K562 (cell line): ENCODE measurements at regions not wholly inside any gene's neighbourhood (a gene's known extent, or its start where the extent isn't known, plus 50 kb on each side); places are given as distances from the start of the nearest gene placed in this dataset.

Source experiments
- ATAC-seq: fragments of 200-7000 bp; cut with Tn5 transposase; 3 replicates; pipeline ENCODE4 v1.9.1; 2020; ENCODE audit warnings: moderate library complexity
- BruUV-seq: library from RNA; stranded (reverse); fragments of 400-500 nt; replicated peaks from 2 replicates; lab custom pipeline; 2021; lab: Mats Ljungman, UMichigan
- CTCF ChIA-PET: fragments of 300-600 bp; formaldehyde crosslinking; extraction: SDS; loops from one replicate; lab custom pipeline; 2021; ENCODE audit warnings: low intra/inter-chr PET ratio; lab: Yijun Ruan, JAX
- POLR2A ChIA-PET: fragments of 300-600, 350-650 bp; sonication (Branson Sonifier 250); formaldehyde crosslinking; extraction: SDS; loops from one replicate; lab custom pipeline; 2021; ENCODE audit warnings: antibody characterized with exemption, inconsistent platforms; lab: Yijun Ruan, JAX
- DNase-seq, 4 experiments: peaks; one replicate each; pipeline versions ENCODE4 v3.0.0 to v3.0.0-alpha.2; 2011 to 2018; ENCODE audit warnings: low spot score in 3 of 4, mixed read lengths in 3 of 4; ENCODE audit errors: extremely low read depth in 1 of 4
- FAIRE-seq: peaks from 2 replicates; lab custom pipeline; 2011; peaks lifted over from hg19 to GRCh38; lab: Jason Lieb, UNC
- H2AFZ ChIP-seq: 2 replicates; pipeline ENCODE4 v1.6.0; 2011; ENCODE audit warnings: low read depth, low read length, control low read depth, inconsistent platforms
- H3K27ac ChIP-seq: fragments of 200-600 bp; 3 replicates; pipeline ENCODE4 v1.8.0; 2011; ENCODE audit warnings: low read depth, mild to moderate bottlenecking, control low read depth, inconsistent platforms, low read length, moderate library complexity, mixed read lengths; ENCODE audit errors: extremely low read depth
- H3K27me3 ChIP-seq, 2 experiments: fragments of 300-600 bp in 1 of 2; 2 replicates in 1 of 2; 3 replicates in 1 of 2; pipeline versions ENCODE4 v1.6.0 to v1.8.0; 2011; ENCODE audit warnings: inconsistent platforms in 2 of 2, low read length in 2 of 2, mild to moderate bottlenecking in 1 of 2, mixed read lengths in 1 of 2, moderate library complexity in 1 of 2; ENCODE audit not compliant: control insufficient read depth in 2 of 2, insufficient read depth in 2 of 2
- H3K36me3 ChIP-seq: fragments of 300-600 bp; 3 replicates; pipeline ENCODE4 v1.8.0; 2011; ENCODE audit warnings: mild to moderate bottlenecking, low read length, inconsistent platforms; ENCODE audit not compliant: control insufficient read depth, insufficient read depth
- H3K4me1 ChIP-seq, 2 experiments: fragments of 200-600 bp in 1 of 2; replicated peaks in 1 of 2; 2 replicates in 1 of 2; 3 replicates in 1 of 2; pipeline versions ENCODE4 v1.5.1 to v1.8.0; 2011; ENCODE audit warnings: inconsistent platforms in 2 of 2, low read length in 2 of 2, mild to moderate bottlenecking in 1 of 2, mixed read lengths in 1 of 2, moderate library complexity in 1 of 2; ENCODE audit not compliant: control insufficient read depth in 2 of 2, insufficient read depth in 2 of 2
- H3K4me2 ChIP-seq: 2 replicates; pipeline ENCODE4 v1.6.1; 2011; ENCODE audit warnings: low read length, control low read depth, inconsistent platforms, mixed read lengths; ENCODE audit not compliant: insufficient read depth
- H3K4me3 ChIP-seq: fragments of 200-600 bp; sonication (generic), shearing (Covaris generic); 2 replicates; pipeline ENCODE4 v1.5.1; 2016; ENCODE audit warnings: control low read depth, inconsistent platforms
- H3K79me2 ChIP-seq: fragments of 200-600 bp; 3 replicates; pipeline ENCODE4 v1.8.0; 2011; ENCODE audit warnings: low read length, inconsistent platforms; ENCODE audit not compliant: control insufficient read depth, insufficient read depth
- H3K9ac ChIP-seq, 2 experiments: 2 replicates each; pipeline versions ENCODE4 v1.6.0 to v1.6.1; 2011; ENCODE audit warnings: low read depth in 2 of 2, low read length in 2 of 2, control low read depth in 1 of 2, inconsistent platforms in 1 of 2, mild to moderate bottlenecking in 1 of 2, mixed read lengths in 1 of 2; ENCODE audit not compliant: insufficient read depth in 1 of 2
- H3K9me1 ChIP-seq: one replicate; pipeline ENCODE4 v1.6.0; 2011; ENCODE audit warnings: inconsistent platforms, mild to moderate bottlenecking, low read length, moderate library complexity; ENCODE audit not compliant: control insufficient read depth, insufficient read depth
- H3K9me3 ChIP-seq: replicated peaks from 2 replicates; pipeline ENCODE4 v1.5.1; 2011; ENCODE audit warnings: low read depth, low read length, inconsistent platforms; ENCODE audit not compliant: control insufficient read depth, insufficient read depth
- H4K20me1 ChIP-seq: replicated peaks from 2 replicates; pipeline ENCODE4 v1.6.1; 2011; ENCODE audit warnings: low read length, inconsistent platforms, mixed read lengths; ENCODE audit not compliant: control insufficient read depth, insufficient read depth
- CHD4 ChIP-seq: fragments of 200-600 bp; sonication (generic); IDR thresholded peaks from 3 replicates; pipeline ENCODE4 v1.6.1; 2012; ENCODE audit warnings: low read depth, mild to moderate bottlenecking, mixed read lengths, low read length, inconsistent platforms; ENCODE audit not compliant: insufficient read depth, insufficient replicate concordance, poor library complexity, severe bottlenecking
- CREM ChIP-seq: IDR thresholded peaks from 2 replicates; pipeline ENCODE4 v1.6.1; 2014; ENCODE audit warnings: antibody characterized with exemption, low read depth
- MAFG ChIP-seq: fragments of 450-650 bp; conservative IDR thresholded peaks from 2 replicates; pipeline ENCODE4 v1.6.1; 2016; ENCODE audit warnings: missing genetic modification characterization, missing compliant biosample characterization
- MAFK ChIP-seq: IDR thresholded peaks from 2 replicates; pipeline ENCODE4 v1.6.1; 2011; ENCODE audit warnings: low read length, improper control_type of control experiment
- MAZ ChIP-seq, 2 experiments: fragments of 450-650 bp in 1 of 2; sonication (generic) in 1 of 2; formaldehyde crosslinking; IDR thresholded peaks in 1 of 2; conservative IDR thresholded peaks in 1 of 2; 2 replicates each; pipeline versions ENCODE4 v1.4.0 to v1.5.0; 2020; ENCODE audit warnings: mild to moderate bottlenecking in 1 of 2, missing genetic modification reagents in 1 of 2
- MTA1 ChIP-seq: fragments of 450-650 bp; IDR thresholded peaks from 2 replicates; pipeline ENCODE4 v1.6.1; 2017; ENCODE audit warnings: borderline replicate concordance
- NFIC ChIP-seq: fragments of 450-650 bp; IDR thresholded peaks from 2 replicates; pipeline ENCODE4 v1.6.1; 2017; ENCODE audit warnings: mild to moderate bottlenecking, inconsistent platforms
- NFXL1 ChIP-seq: fragments of 450-650 bp; formaldehyde crosslinking; IDR thresholded peaks from 2 replicates; pipeline ENCODE4 v1.4.0; 2021; ENCODE audit warnings: mild to moderate bottlenecking
- PHB ChIP-seq: fragments of 250-450 bp; sonication (Bioruptor Pico); IDR thresholded peaks from 2 replicates; pipeline ENCODE4 v1.5.0; 2021
- POLR3A ChIP-seq: IDR thresholded peaks from 2 replicates; pipeline ENCODE4 v1.6.1; 2011; ENCODE audit warnings: borderline replicate concordance, mild to moderate bottlenecking, moderate library complexity; ENCODE audit not compliant: insufficient read length, insufficient read depth; ENCODE audit errors: extremely low read depth
- PTRF ChIP-seq: fragments of 450-650 bp; IDR thresholded peaks from 2 replicates; pipeline ENCODE4 v1.6.1; 2016; ENCODE audit warnings: mild to moderate bottlenecking, missing genetic modification characterization, missing compliant biosample characterization
- SIX5 ChIP-seq, 2 experiments: IDR thresholded peaks; 2 replicates each; pipeline ENCODE4 v1.6.1; 2011; ENCODE audit warnings: low read length in 2 of 2, borderline replicate concordance in 1 of 2, low read depth in 1 of 2, mild to moderate bottlenecking in 1 of 2, moderate library complexity in 1 of 2; ENCODE audit not compliant: insufficient read depth in 1 of 2
- SP1 ChIP-seq: sonication (generic); formaldehyde crosslinking; IDR thresholded peaks from 2 replicates; pipeline ENCODE4 v1.8.1; 2022; ENCODE audit warnings: mild to moderate bottlenecking, missing genetic modification reagents
- TCFL5 ChIP-seq: fragments of 250-450 bp; sonication (Bioruptor Pico); conservative IDR thresholded peaks from 2 replicates; pipeline ENCODE4 v1.6.1; 2021; ENCODE audit warnings: mild to moderate bottlenecking, moderate library complexity, matching md5 sums
- TEAD4 ChIP-seq, 2 experiments: sonication (generic) in 1 of 2; formaldehyde crosslinking in 1 of 2; IDR thresholded peaks; 2 replicates each; pipeline versions ENCODE4 v1.6.1 to v1.8.0; 2012 to 2022; ENCODE audit warnings: borderline replicate concordance in 1 of 2, inconsistent platforms in 1 of 2, low read length in 1 of 2, mild to moderate bottlenecking in 1 of 2, missing genetic modification reagents in 1 of 2
- U2AF2 ChIP-seq: fragments of 200-400 bp; formaldehyde crosslinking; optimal IDR thresholded peaks from 2 replicates; pipeline ENCODE3; 2017; ENCODE audit warnings: low read depth, mild to moderate bottlenecking, low read length
- ZNF212 ChIP-seq: fragments of 450-650 bp; formaldehyde crosslinking; IDR thresholded peaks from 2 replicates; pipeline ENCODE4 v1.4.0; 2020; ENCODE audit warnings: mild to moderate bottlenecking
- ZNF224 ChIP-seq: sonication (generic); formaldehyde crosslinking; IDR thresholded peaks from 2 replicates; pipeline ENCODE4 v1.8.0; 2022; ENCODE audit warnings: mild to moderate bottlenecking, missing genetic modification reagents
- in situ Hi-C: fragments of 300-500 bp; cut with MboI; formaldehyde crosslinking; loops from 4 replicates; pipeline ENCODE4 v1.15.0; 2018; ENCODE audit warnings: inconsistent platforms, mixed read lengths
- intact Hi-C: fragments of 100-400 bp; cut with micrococcal nuclease; formaldehyde crosslinking; loops from 2 replicates; pipeline ENCODE4 v1.14.2; 2022
- TF ChIP-seq, protein P1 (sequence below): fragments of 250-450 bp; sonication (Bioruptor Pico); IDR thresholded peaks from 2 replicates; pipeline ENCODE4 v1.4.0; 2020
- TF ChIP-seq, protein P2 (sequence below): IDR thresholded peaks from 2 replicates; pipeline ENCODE4 v1.6.1; 2011; ENCODE audit not compliant: insufficient read length; ENCODE audit errors: extremely low read depth
- TF ChIP-seq, protein P3 (sequence below): fragments of 450-650 bp; formaldehyde crosslinking; IDR thresholded peaks from 2 replicates; pipeline ENCODE4 v1.4.0; 2022; ENCODE audit warnings: missing genetic modification characterization

DNA sequence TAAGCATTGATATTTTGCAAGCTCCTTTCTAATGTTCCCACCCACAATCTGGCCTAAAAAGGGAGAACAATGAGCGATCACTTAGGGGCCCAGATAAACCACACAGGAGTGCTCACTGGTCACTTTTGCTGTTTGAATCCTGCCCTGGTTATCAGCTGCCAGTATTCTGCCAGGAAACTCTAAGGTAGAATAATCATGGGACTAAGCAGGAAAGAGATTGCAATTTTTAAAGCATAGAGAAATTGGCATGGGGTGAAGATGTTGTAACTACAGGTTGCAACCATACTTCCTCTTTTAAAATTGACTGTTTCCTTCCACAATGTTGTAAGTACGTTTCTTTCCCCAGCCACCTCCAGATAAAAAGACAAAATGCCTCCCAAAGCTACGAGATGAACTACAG lies 251.2 kb upstream of the CDH11 start (continued):
- TF ChIP-seq, protein P1, sequence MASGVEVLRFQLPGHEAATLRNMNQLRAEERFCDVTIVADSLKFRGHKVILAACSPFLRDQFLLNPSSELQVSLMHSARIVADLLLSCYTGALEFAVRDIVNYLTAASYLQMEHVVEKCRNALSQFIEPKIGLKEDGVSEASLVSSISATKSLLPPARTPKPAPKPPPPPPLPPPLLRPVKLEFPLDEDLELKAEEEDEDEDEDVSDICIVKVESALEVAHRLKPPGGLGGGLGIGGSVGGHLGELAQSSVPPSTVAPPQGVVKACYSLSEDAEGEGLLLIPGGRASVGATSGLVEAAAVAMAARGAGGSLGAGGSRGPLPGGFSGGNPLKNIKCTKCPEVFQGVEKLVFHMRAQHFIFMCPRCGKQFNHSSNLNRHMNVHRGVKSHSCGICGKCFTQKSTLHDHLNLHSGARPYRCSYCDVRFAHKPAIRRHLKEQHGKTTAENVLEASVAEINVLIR (CRISPR knock-in tag): no peak
- TF ChIP-seq MAFG (tag) (no peak), TCFL5 (CRISPR knock-in tag) (no peak), MTA1 (no peak), NFXL1 (CRISPR knock-in tag) (no peak), MAZ (CRISPR knock-in tag; conservative IDR thresholded peaks at IDR 0.05 in 1 of 2, IDR thresholded peaks at IDR 0.05 in 1 of 2) (no peak), PHB (CRISPR knock-in tag) (no peak), CREM (no peak), TEAD4 (IDR thresholded peaks at IDR 0.05; ENCODE audit: low read length) (no peak), TEAD4 (CRISPR knock-in tag; IDR thresholded peaks at IDR 0.05; ENCODE audit: borderline replicate concordance) (no peak)

DNA sequence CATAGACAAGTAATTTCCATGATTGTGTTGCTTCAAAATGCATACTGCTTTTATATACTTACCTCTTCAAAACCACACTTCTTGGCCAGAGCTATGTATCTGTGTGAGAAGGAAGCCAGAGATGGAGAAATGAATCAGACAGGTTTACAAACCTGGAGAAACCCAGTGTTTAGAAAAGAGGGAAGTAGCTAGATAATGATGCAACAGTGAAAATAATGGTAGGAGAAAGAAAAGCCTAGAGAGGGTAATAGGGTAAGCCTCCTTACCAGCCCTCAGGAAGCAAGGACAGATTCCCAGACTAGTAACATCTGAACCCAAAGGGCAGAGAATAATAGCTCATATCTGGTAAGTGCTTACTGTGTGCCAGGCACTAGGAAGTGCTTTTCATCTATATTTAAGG lies 250.3 kb upstream of the CDH11 start:
- Histone ChIP-seq H3K9ac (no peak overlapping the region), H4K20me1 (no peaks in the 10 kb centered on the region), H3K4me2 (no peak overlapping the region), H3K27me3 (no peaks in the 10 kb centered on the region), H3K79me2 (no peaks in the 10 kb centered on the region), H3K9me3 (no peaks in the 10 kb centered on the region), H3K36me3 (no peaks in the 10 kb centered on the region), H3K9me1 (no peaks in the 10 kb centered on the region), H3K4me1 (no peaks in the 10 kb centered on the region), H3K4me3 (no peak overlapping the region), H3K27ac (no peak overlapping the region), H2AFZ (no peak overlapping the region)
- BruUV-seq: no TSS peak
- FAIRE-seq: no peak
- ChIA-PET CTCF (no interaction called here), POLR2A (interaction anchor here (0.8 kb wide), 1 partner anchor 23 kb away, joined by 3 read pairs; no protein-coding TSS in a partner anchor)
- in situ Hi-C loops (no loop called here), intact Hi-C loops (no loop called here)
- no peak for ATAC-seq
- DNase-seq: no peak
- TF ChIP-seq ZNF224 (CRISPR knock-in tag) (no peak), MTA1 (no peak), SP1 (no peak), ZNF212 (CRISPR knock-in tag) (no peak), PTRF (tag) (no peak), U2AF2 (no peak), NFIC (no peak), POLR3A (no peak), MAFK (no peak), CHD4 (no peak), SIX5 (IDR thresholded peaks at IDR 0.05; ENCODE audit: borderline replicate concordance in 1 of 2, insufficient read depth in 1 of 2, low read depth in 1 of 2, low read length in 2 of 2) (no peak)
- TF ChIP-seq, protein P2, sequence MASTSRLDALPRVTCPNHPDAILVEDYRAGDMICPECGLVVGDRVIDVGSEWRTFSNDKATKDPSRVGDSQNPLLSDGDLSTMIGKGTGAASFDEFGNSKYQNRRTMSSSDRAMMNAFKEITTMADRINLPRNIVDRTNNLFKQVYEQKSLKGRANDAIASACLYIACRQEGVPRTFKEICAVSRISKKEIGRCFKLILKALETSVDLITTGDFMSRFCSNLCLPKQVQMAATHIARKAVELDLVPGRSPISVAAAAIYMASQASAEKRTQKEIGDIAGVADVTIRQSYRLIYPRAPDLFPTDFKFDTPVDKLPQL: no peak
- TF ChIP-seq, protein P3, sequence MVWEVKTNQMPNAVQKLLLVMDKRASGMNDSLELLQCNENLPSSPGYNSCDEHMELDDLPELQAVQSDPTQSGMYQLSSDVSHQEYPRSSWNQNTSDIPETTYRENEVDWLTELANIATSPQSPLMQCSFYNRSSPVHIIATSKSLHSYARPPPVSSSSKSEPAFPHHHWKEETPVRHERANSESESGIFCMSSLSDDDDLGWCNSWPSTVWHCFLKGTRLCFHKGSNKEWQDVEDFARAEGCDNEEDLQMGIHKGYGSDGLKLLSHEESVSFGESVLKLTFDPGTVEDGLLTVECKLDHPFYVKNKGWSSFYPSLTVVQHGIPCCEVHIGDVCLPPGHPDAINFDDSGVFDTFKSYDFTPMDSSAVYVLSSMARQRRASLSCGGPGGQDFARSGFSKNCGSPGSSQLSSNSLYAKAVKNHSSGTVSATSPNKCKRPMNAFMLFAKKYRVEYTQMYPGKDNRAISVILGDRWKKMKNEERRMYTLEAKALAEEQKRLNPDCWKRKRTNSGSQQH (CRISPR knock-in tag): no peak
